ENCODE measurements at regions not wholly inside any gene's neighbourhood (a gene's known extent, or its start where the extent isn't known, plus 50 kb on each side); places are given as distances from the start of the nearest gene placed in this dataset.

- no peak for TF ChIP-seq CTCF (IDR thresholded peaks at IDR 0.05)
- TF ChIP-seq POLR2A (IDR thresholded peaks at IDR 0.05) = no peak
Observed at GRCh38 chr2:163374282-163374681, 361.5 kb downstream of the FIGN start.

Measured in body of pancreas (tissue), 4 donors.